ENCODE measurements at regions not wholly inside any gene's neighbourhood (a gene's known extent, or its start where the extent isn't known, plus 50 kb on each side); places are given as distances from the start of the nearest gene placed in this dataset.

DNA sequence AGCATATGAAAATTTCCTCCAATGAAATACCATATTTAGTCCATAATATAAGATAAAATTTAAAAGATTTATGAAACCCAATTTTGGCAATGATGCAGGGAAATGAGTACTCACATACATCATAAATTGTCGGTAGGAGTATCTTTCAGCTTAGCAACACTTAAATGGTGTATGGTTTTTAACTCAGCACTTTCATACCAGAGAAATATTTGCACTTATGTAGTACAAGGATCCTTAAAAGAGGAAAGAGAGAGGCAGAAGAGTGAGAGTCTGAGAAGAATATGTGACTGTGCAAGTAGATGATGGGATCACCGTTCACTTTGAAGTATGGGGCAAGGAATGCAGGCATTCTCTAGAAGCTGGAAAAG is 379.3 kb upstream of the DCN start:
- peak overlapping the region; percentile 13 for H3K27ac Mint-ChIP-seq (ENCODE audit: unreplicated experiment)
- TF ChIP-seq, protein P1, sequence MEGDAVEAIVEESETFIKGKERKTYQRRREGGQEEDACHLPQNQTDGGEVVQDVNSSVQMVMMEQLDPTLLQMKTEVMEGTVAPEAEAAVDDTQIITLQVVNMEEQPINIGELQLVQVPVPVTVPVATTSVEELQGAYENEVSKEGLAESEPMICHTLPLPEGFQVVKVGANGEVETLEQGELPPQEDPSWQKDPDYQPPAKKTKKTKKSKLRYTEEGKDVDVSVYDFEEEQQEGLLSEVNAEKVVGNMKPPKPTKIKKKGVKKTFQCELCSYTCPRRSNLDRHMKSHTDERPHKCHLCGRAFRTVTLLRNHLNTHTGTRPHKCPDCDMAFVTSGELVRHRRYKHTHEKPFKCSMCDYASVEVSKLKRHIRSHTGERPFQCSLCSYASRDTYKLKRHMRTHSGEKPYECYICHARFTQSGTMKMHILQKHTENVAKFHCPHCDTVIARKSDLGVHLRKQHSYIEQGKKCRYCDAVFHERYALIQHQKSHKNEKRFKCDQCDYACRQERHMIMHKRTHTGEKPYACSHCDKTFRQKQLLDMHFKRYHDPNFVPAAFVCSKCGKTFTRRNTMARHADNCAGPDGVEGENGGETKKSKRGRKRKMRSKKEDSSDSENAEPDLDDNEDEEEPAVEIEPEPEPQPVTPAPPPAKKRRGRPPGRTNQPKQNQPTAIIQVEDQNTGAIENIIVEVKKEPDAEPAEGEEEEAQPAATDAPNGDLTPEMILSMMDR (conservative IDR thresholded peaks at IDR 0.05): no peak
- peaks cover 15% of the 10 kb centered on the region for H3K36me3 Mint-ChIP-seq (ENCODE audit: low read depth)
- H3K4me1 Mint-ChIP-seq: peaks cover 18% of the 10 kb centered on the region
- peaks cover 16% of the 10 kb centered on the region for H3K9me3 Mint-ChIP-seq
- H3K27me3 Mint-ChIP-seq (ENCODE audit: low read depth): no peaks in the 10 kb centered on the region
- no peak overlapping the region for H3K4me3 Mint-ChIP-seq
- DNase-seq (ENCODE audit: low read depth, low spot score): no peak

DNA sequence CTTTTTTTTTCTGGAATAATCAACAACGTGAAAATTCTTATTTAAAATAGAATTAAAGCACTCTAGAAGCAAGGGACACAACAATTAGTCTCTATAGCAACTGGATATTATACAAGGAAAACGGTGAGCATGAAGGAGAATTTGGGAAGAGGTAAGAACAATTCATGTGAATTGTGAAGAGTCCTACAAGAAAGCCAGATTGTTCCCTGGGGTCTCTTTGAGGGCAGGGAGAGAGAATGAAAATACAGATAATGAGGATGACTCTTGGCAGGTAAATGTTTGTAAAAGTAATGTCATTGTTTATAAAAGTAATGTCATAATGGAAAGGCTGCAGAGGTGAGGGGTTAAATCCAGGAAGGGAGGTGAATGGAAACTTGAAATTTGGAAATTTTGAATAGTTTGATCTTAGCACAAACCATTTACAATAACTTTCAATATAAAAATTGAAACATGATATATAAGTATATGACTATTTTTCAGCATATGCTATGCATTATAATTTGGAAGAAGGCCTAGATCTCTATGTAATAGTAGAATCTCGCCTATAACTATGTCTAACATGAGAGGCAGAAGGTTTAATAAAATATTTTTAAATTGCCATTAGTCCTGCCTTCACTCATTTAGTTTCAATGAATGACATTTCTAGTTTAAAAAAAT is 378.8 kb upstream of the DCN start:
- TF ChIP-seq, protein P1 (conservative IDR thresholded peaks at IDR 0.05): no peak
- H3K9me3 Mint-ChIP-seq: peaks cover 16% of the 10 kb centered on the region
- H3K27me3 Mint-ChIP-seq (ENCODE audit: low read depth): no peaks in the 10 kb centered on the region
- peaks cover 18% of the 10 kb centered on the region for H3K4me1 Mint-ChIP-seq
- H3K4me3 Mint-ChIP-seq: no peak overlapping the region
- H3K36me3 Mint-ChIP-seq (ENCODE audit: low read depth): peaks cover 15% of the 10 kb centered on the region
- no peak for DNase-seq (ENCODE audit: low read depth, low spot score)
- H3K27ac Mint-ChIP-seq (ENCODE audit: unreplicated experiment): no peak overlapping the region

DNA sequence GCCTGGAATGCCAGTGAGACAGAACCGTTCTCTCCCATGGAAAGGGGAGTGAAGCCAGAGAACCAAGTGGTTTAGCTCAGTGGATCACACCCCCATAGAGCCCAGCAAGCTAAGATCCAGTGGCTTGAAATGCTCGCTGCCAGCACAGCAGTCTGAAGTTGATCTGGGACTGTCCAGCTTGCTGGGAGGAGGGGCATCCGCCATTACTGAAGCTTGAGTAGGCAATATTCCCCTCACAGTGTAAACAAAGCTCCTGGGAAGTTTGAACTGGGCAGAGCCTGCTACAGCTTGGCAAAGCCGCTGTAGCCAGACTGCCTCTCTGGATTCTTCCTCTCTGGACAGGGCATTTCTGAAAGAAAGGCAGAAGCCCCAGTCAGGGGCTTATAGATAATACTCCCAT is 374.3 kb upstream of the DCN start:
- no peak overlapping the region for H3K27ac Mint-ChIP-seq (ENCODE audit: unreplicated experiment)
- no peak for DNase-seq (ENCODE audit: low read depth, low spot score)
- peaks cover 18% of the 10 kb centered on the region for H3K36me3 Mint-ChIP-seq (ENCODE audit: low read depth)
- H3K27me3 Mint-ChIP-seq (ENCODE audit: low read depth): no peaks in the 10 kb centered on the region
- no peaks in the 10 kb centered on the region for H3K4me1 Mint-ChIP-seq
- H3K4me3 Mint-ChIP-seq: no peak overlapping the region
- TF ChIP-seq, protein P1 (conservative IDR thresholded peaks at IDR 0.05): no peak
- H3K9me3 Mint-ChIP-seq: peaks cover 16% of the 10 kb centered on the region

DNA sequence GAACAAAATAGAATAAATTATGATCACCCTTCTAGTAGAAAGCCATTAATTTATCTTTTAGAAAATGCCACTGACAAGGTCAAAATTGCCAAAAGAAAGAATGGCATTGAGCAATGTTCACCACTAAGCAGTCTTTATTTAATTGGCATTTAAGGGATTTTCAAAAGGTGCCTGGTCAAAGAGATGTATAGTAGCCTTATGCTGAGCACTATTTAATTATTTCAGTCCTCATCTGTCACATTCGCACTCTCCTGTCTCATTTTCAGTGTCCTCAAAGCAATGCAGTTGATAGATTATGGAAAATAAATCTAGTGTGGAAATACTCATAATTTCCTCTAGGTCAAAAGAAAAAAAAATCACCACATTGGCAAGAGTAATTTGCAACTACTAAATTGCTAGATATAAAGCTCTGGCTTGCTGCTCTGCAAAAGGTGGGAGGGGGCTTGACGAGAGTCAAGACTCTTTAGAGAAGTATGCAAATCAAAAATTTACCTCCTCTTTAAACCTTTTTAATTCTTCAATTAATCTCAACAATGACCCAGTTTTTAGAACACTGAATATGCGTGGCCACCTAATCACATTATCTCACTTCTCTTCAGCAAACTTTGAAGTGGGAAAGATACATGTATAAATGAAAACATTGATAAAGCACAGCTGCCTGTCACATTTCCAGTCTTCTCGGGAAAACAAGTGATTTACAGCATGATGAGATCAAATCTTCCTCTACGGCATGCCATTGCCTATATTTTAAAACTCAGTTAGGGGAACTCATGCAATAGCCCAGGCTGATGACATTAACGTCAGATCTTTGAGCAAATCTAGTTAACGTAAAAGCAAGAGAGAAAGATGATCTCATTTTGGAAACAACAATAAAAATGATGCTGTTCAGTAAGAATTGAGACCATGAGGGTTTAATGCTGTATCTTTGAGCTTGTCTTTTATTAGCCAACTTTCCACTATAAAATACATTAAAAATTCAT is 373.1 kb upstream of the DCN start:
- no peak for DNase-seq (ENCODE audit: low read depth, low spot score)
- TF ChIP-seq, protein P1 (conservative IDR thresholded peaks at IDR 0.05): no peak
- no peak overlapping the region for H3K4me3 Mint-ChIP-seq
- H3K36me3 Mint-ChIP-seq (ENCODE audit: low read depth): peaks cover 18% of the 10 kb centered on the region
- peak overlapping the region; percentile 12 for H3K27ac Mint-ChIP-seq (ENCODE audit: unreplicated experiment)
- H3K4me1 Mint-ChIP-seq: no peaks in the 10 kb centered on the region
- H3K9me3 Mint-ChIP-seq: peaks cover 10% of the 10 kb centered on the region
- no peaks in the 10 kb centered on the region for H3K27me3 Mint-ChIP-seq (ENCODE audit: low read depth)

DNA sequence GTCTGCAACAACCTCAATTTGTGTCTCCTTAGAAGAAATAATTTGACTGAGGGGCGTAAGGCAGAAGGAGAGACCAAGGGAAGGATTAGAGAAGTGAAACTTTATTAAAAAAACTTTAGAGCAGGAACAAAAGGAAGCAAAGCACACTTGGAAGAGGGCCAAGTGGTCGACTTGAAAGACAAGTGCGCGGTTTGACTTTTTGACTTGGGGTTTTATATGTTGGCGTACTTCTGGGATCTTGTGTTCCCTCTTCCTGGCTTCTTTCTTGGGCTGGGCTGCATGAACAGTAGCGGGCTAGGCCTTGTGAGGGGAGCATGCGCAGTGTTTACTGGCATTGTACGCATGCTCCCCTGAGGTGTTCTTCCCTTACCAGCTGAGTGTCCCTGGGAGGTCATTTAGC is 369.3 kb upstream of the DCN start:
- H3K27ac Mint-ChIP-seq (ENCODE audit: unreplicated experiment): no peak overlapping the region
- peaks cover 16% of the 10 kb centered on the region for H3K9me3 Mint-ChIP-seq
- H3K36me3 Mint-ChIP-seq (ENCODE audit: low read depth): peaks cover 12% of the 10 kb centered on the region
- no peaks in the 10 kb centered on the region for H3K4me1 Mint-ChIP-seq
- TF ChIP-seq, protein P1 (conservative IDR thresholded peaks at IDR 0.05): no peak
- DNase-seq (ENCODE audit: low read depth, low spot score): no peak
- no peak overlapping the region for H3K4me3 Mint-ChIP-seq
- H3K27me3 Mint-ChIP-seq (ENCODE audit: low read depth): no peaks in the 10 kb centered on the region
